GM18870 (cell line): ENCODE measurements at regions not wholly inside any gene's neighbourhood (a gene's known extent, or its start where the extent isn't known, plus 50 kb on each side); places are given as distances from the start of the nearest gene placed in this dataset.

ENCODE experiments used
- ATAC-seq: cut with Tn5 transposase; IDR thresholded peaks from one replicate; pipeline ENCODE4 v1.9.1; 2021; ENCODE audit warnings: moderate library complexity; ENCODE audit not compliant: unreplicated experiment

DNA sequence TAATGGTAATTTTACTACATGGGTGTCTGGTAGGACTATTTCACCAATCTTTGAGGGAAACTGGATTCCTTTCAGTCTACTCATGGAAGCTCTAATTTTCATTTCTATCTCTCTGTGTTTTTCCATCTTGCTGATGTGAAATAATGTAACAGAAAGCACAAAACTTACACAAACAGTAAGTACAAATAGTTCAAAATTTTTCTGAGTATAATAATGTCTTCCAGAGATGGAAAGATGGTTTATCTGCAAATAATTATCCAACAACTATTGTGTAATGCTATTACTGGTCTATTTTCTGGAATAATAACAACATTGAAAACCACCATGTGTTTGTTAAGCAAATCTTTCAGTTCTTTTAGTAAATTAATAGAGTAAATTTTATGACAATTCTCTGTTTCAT is 565.8 kb upstream of the MGMT start:
- ATAC-seq, result no peak

DNA sequence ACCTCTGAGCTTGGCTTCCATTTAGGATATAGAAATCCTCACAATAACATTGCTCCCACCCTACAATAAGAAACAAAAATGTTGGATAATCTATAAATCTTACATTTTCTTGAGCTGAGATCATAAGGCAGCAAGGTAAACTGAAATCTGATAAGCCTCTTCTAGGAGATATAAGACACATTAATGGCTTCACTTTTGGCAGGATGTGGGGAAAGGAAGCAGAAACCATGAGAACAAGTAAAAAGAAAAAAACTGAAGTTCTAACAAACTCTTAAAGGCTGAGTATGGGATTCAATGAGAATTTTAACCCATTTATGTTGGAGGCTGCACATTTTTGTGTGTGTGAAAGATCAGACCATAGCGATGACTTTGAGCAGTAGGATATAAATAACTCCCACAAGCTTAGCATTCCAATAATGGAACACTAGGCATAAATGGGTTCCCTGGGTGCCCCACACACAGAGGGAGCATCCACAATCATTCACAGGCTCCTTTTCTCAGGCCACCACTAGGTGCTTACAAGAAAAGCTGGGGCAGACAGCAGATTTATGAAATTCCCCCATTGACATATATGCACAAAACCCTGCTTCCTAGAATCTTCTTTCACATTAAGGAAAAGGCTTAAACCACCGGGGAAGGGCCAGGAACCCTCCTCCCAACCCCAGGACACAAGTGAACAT is 564.9 kb upstream of the MGMT start:
- ATAC-seq, result no peak

- no peak for ATAC-seq
Measured at GRCh38 chr10:128907155-128907941, 559.7 kb upstream of the MGMT start.

DNA sequence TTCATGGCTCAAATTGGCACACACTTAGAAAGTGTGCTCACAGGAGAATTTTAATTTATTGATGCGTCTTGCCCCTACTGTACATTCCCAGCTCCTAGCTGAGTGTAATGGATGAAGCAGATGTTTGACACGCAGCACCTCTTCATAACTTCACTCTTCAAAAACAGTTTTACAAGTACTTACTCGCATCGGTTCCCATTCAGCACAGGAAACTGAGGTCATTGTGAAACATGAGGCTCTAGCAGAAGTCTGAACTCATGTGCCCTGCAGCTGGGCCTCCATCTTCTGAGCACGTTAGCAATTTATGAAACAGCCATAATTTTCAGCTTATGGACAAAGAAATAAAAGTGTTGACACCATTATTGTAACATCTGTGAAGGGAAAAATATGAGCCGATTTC is 558.9 kb upstream of the MGMT start:
- no peak for ATAC-seq

GRCh38 chr10:128908499-128908898 is 558.5 kb upstream of the MGMT start:
- no peak for ATAC-seq

DNA sequence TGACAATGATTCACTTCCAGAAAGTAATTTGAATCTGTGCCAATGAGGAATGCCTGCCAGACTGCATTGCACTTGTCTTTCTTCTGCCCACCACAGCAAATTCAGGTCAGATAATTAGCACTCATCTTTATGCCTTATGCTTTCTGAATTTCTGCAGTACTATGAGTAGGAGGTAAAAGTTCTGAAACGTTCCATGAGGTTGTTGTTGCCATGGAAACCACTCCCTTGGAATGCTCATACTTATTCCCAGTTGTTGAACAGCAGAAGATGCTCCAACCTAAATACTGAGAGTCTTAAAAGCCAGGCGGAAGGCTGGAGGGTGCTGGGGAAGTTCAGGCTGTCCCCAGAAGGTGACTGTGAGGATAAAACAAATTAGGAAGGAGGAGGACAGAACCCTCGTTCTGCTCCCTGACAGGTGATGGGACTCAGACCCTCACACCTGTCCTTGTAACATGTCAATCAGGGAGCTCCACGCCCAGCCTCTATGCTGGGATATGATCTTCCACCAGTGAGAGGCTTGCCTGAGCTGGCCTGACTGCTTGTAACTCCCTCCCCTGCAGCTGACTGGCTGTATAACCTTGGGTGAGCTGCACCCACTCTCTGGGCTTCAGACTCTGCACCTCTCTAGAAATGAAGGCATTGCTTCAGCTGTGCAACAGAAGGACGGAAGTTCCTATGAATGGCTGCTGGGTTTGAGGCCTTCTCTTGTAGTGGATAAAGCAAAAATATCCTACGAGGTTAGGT is 554.3 kb upstream of the MGMT start:
- ATAC-seq, result no peak

GRCh38 chr10:128914681-128915080 is 552.4 kb upstream of the MGMT start:
- no peak for ATAC-seq

GRCh38 chr10:128915630-128916029 is 551.4 kb upstream of the MGMT start:
- no peak for ATAC-seq

DNA sequence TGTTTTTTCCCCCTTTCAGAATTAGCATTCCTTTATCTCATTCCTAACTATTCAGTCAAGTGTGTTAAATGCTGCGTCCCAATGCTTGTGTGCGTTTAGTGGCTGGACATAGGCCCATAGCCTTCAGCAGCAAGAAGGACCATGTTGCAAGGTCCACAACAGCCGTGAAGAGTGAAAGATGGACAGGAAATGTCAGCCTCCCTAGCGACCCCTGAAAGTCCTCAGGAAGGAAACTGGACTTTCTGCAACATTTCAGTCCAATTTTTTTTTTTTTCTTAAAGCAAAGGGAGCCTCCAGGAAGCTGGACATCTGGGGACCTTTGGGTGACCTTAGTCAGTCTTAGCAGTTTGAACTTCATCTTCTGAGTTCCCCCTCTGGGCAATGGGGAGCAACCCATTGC is 550.7 kb upstream of the MGMT start:
- ATAC-seq, result no peak

DNA sequence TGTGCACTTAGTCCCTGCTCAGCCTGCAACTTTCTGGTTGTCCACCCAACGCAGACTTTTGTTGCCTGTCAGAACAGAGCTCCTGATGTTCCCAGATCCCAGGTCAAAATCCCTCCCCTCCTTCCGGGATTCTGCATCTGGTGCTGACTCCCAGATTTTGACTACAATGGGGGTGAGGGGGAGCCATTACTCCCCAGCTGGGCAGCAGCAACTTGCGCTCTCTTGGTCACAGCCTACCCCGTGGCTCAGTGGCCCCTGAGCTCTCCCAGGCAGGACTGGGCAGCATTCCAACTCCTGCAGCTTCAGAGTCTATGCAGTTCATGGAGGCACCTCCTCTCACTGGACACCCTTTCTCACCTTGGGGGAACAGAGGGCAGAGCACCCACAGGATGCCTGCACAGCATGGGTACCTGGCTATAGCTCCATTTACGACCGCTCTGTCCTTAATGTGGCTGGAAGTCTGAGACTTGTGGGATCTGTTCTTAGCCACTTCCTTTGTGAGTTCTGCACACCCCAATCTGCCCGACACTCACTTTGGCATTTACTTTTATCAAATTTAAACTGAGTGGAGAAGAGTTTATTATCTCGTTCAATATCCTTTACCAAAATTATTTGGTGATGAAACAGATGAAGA is 545.5 kb upstream of the MGMT start:
- ATAC-seq, result no peak

GRCh38 chr10:128922172-128922571 is 544.9 kb upstream of the MGMT start:
- ATAC-seq, result no peak

GRCh38 chr10:128922619-128923196 is 544.3 kb upstream of the MGMT start:
- no peak for ATAC-seq

- ATAC-seq, result no peak
Measured at GRCh38 chr10:128924918-128925317, 542.1 kb upstream of the MGMT start.

GRCh38 chr10:128926711-128927110 is 540.3 kb upstream of the MGMT start:
- ATAC-seq, result no peak

DNA sequence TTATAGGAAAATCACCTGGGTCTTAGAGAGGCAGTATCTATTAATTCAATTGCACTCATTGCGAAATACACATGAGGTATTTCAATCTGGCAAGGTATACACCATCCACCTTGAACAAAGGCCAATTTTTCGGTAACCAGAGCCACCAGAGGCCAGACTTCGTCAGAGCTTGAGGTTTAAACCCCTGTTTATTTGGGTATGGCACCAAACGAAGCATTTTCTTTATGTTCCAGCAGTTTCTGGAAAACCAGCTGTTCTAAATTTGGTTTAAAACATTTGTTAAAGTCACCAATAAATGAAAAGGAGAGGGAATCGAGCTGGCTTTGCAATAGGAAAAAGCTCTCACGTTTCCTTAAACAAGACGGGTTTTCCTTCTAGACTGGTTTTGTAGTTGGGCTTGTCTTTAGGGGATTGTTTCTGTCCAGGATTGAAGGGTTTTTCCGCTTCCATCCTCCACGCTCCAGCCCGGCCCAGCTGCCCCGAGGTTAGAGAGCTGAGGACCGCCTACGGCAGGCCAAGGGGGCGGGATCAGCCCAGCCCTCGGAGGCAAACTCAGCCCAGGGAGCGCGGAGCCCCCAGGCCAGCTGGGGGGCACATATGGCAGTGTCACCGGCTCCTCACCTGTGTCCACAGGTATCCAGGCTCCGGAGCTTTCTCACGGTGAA is 539.4 kb upstream of the MGMT start:
- no peak for ATAC-seq

DNA sequence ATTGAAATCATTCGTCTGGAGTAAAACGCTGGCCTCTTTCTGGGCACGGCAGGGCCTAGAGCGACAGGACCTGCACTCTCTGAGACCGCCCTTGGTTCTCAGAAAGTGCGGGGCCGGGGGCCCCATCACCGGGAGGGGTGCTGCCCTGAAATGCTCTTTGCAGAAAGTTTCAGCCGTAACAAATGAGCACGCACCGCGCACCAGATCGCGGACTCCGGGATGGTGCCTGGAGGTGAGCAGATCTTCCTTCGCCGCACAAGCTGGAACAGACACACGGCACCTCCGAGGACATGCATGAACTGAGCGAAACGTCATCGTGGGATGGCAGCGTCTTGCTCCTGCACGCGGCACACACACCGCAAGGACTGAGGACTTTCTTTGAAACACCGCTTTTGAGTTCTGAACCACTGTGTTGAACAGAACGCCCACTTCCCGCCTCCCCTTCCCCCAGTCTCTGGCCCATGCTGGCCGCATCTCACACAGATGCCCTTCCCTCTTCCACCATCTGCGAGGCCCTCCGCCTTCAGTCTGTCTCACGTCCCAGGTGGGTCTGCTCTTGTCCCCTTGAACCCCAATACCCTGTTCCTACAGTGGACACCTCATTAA is 538.7 kb upstream of the MGMT start:
- no peak for ATAC-seq

- no peak for ATAC-seq
Measured at GRCh38 chr10:128929131-128929530, 537.9 kb upstream of the MGMT start.

GRCh38 chr10:128929767-128930166 is 537.3 kb upstream of the MGMT start:
- no peak for ATAC-seq

DNA sequence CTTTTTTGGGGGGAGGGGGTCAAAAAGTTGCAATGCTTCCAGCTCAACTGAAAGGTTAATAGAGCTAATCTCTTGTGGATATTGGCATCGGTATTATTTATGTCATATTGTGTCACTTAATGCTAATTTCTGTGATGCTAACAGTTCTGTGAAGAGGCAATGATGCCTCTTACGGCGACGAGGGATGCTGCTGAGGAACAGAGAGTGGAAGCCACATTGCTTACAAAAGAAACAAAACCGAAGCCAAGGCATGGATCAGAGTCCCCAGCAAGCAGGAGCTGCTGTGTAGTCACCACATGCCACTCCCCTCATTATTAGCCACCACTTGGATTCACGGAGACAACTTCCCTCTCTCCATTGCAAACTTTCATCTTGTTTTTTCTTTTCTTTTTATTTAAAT is 536.5 kb upstream of the MGMT start:
- ATAC-seq, result no peak
